Psoas muscle (tissue), 7 donors: ENCODE measurements at regions not wholly inside any gene's neighbourhood (a gene's known extent, or its start where the extent isn't known, plus 50 kb on each side); places are given as distances from the start of the nearest gene placed in this dataset.

Experiments used
- ATAC-seq, 4 donors: fragments of 200-7000 bp; cut with Tn5 transposase; one replicate each; pipeline ENCODE4 v1.9.1; 2020; ENCODE audit warnings: moderate library complexity in 3 of 4, mild to moderate bottlenecking in 2 of 4
- DNase-seq, 2 donors: peaks; one replicate each; pipeline ENCODE4 v3.0.0-alpha.2; 2020
- H3K27ac ChIP-seq: fragments of 200-600 bp; one replicate; pipeline ENCODE4 v1.8.0; 2022
- H3K27me3 ChIP-seq, 3 donors: fragments of 200-600 bp in 1 of 3; one replicate each; pipeline versions ENCODE4 v1.6.1 to v1.8.0; 2013 to 2022; ENCODE audit warnings: low read length in 2 of 3, mild to moderate bottlenecking in 2 of 3, moderate library complexity in 1 of 3; ENCODE audit not compliant: insufficient read depth in 3 of 3
- H3K36me3 ChIP-seq, 2 donors: fragments of 200-600 bp in 1 of 2; one replicate each; pipeline versions ENCODE4 v1.6.1 to v1.8.0; 2013 to 2022; ENCODE audit warnings: low read depth in 1 of 2, mild to moderate bottlenecking in 1 of 2, moderate library complexity in 1 of 2; ENCODE audit not compliant: insufficient read depth in 1 of 2
- H3K4me1 ChIP-seq: fragments of 200-600 bp; one replicate; pipeline ENCODE4 v1.8.0; 2022
- H3K4me3 ChIP-seq: fragments of 200-600 bp; one replicate; pipeline ENCODE4 v1.8.0; 2022; ENCODE audit warnings: mild to moderate bottlenecking
- H3K9me3 ChIP-seq: fragments of 200-600 bp; one replicate; pipeline ENCODE4 v1.8.0; 2022
- CTCF ChIP-seq: fragments of 200-600 bp; IDR thresholded peaks from one replicate; pipeline ENCODE4 v1.8.0; 2022; ENCODE audit warnings: antibody characterized with exemption
- WGBS, 3 donors: extraction: QIAGEN DNeasy Blood & Tissue Kit; methylation state at CpG; one replicate each; pipeline versions ENCODE4 v1.1.6 to v1.1.7; 2013; 5-methylcytosine and 5-hydroxymethylcytosine counted together
- intact Hi-C, 2 donors: fragments of 100-400 bp; cut with DNase I; formaldehyde crosslinking; loops; one replicate each; pipeline versions ENCODE4 v1.11.0 to v1.14.2; 2022
- donor health status: healthy with polysubstance abuse.
- donor health status: DM: no; HTN: no; CAD: no; lungs with moderate emphysema.
- donor health status: Bipolar disorder and iron deficiency.
- donor health status: healthy.
- donor health status: DM: yes; HTN: yes; CAD: no.
- donor health status: DM: no; HTN: no; CAD: no.
- donor health status: DM: yes; HTN: yes; CAD: no.

DNA sequence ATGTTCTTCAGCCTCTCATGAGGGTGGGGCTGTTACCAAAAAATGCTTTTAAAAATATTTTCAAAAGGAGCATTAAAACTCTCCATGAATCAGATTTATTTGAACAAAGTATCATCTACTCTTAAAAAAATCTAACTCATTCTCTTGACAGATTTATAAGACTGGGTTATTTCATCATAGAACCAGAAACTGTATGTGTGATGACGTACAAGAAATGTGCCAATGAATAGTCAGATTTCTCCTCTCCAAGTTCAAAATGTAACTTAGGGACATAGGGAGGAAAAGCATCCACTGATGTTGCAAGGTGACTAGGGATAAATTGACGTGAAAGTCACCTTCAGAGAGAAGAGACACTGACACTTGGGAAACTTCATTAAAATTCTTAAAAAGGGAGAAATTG lies 89.1 kb upstream of the CLNK start:
- no peaks in the 10 kb centered on the region for H3K27me3 ChIP-seq
- no peak overlapping the region for H3K27ac ChIP-seq
- no peaks in the 10 kb centered on the region for H3K36me3 ChIP-seq
- WGBS, 3 donors: 68 to 77% (median 71%) methylated on average over 2 of the region's 2 CpGs
- no peak for TF ChIP-seq CTCF
- H3K4me1 ChIP-seq: no peaks in the 10 kb centered on the region
- H3K4me3 ChIP-seq: no peak overlapping the region
- intact Hi-C loops: no loop called here
- no peak for ATAC-seq
- DNase-seq: no peak
- no peaks in the 10 kb centered on the region for H3K9me3 ChIP-seq

DNA sequence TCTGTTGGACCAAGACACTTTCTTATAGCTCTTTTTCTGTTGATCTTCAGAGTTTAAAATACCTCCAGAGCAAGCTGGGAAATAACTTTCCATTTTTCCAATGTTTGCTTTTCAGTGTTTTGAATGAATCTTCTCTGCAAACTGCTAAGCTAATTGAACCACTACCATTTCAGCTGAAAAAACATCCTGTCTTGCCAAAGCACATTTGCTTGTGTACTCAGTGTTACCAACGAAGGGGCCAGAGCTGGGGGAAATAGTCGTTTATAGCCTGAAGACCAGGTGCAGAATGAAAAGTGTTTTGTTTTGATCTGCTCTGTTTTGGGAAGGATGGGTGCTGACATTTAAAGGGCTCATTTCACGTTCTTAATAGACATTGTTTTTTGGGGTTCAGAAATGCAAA lies 88.4 kb upstream of the CLNK start:
- Histone ChIP-seq H3K36me3 (no peaks in the 10 kb centered on the region), H3K4me3 (no peak overlapping the region), H3K4me1 (no peaks in the 10 kb centered on the region), H3K27me3 (no peaks in the 10 kb centered on the region), H3K27ac (no peak overlapping the region), H3K9me3 (no peaks in the 10 kb centered on the region)
- DNase-seq: no peak
- ATAC-seq: no peak
- intact Hi-C loops: no loop called here
- TF ChIP-seq CTCF: no peak
- 12 to 19% (median 14%) methylated on average over 3 of the region's 3 CpGs for WGBS, 3 donors

- intact Hi-C loops: no loop called here
- Histone ChIP-seq H3K4me3 (no peak overlapping the region), H3K27me3 (no peaks in the 10 kb centered on the region), H3K36me3 (no peaks in the 10 kb centered on the region), H3K4me1 (no peaks in the 10 kb centered on the region), H3K27ac (no peak overlapping the region), H3K9me3 (no peaks in the 10 kb centered on the region)
- DNase-seq: no peak
- 31 to 55% (median 33%) methylated on average over 3 of the region's 3 CpGs for WGBS, 3 donors
- TF ChIP-seq CTCF: no peak
- ATAC-seq: no peak
Observed at GRCh38 chr4:10765386-10765785, 80.8 kb upstream of the CLNK start.

DNA sequence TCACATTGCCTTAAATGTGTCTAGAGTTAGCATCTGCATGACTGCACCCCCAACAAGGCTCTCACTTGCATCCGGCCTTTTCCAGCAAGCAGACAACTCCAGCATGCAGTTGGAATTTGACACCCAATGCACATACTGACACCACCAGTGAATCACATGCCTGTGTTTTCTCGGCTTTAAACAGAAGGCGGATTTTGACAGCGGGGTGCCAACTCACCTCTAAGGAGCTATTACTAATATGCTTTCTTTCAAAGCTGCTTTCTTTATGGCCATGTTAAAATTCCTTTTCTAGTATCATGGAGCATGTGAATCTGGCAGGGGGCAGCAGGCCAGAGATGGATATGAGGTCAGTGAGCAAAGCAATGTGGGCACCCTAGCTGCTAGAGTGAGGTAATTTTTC lies 78.0 kb upstream of the CLNK start:
- no peak for DNase-seq

More for the DNA sequence above, 78.0 kb upstream of the CLNK start:
- H3K27me3 ChIP-seq: no peaks in the 10 kb centered on the region
- no peak for ATAC-seq
- H3K4me3 ChIP-seq: no peak overlapping the region
- no peaks in the 10 kb centered on the region for H3K4me1 ChIP-seq
- intact Hi-C loops: no loop called here
- no peak overlapping the region for H3K27ac ChIP-seq
- 26 to 42% (median 34%) methylated on average over 4 of the region's 4 CpGs for WGBS, 3 donors
- TF ChIP-seq CTCF: no peak
- H3K9me3 ChIP-seq: no peaks in the 10 kb centered on the region
- no peaks in the 10 kb centered on the region for H3K36me3 ChIP-seq
